ENCODE measurements at regions not wholly inside any gene's neighbourhood (a gene's known extent, or its start where the extent isn't known, plus 50 kb on each side); places are given as distances from the start of the nearest gene placed in this dataset.
"Not testable (repeated sequence)": the region's sequence is repeated elsewhere in the genome, so short reads cannot be mapped to it uniquely, and the experiment has no call there.

GRCh38 chr18:39589496-39589895, 2023.9 kb upstream of the CELF4 start:
- Histone ChIP-seq H3K27me3 (ENCODE audit: low read length) (no peaks in the 10 kb centered on the region), H3K9ac (ENCODE audit: low read length) (no peak overlapping the region), H3K4me2 (ENCODE audit: low read depth, low read length, poor library complexity, severe bottlenecking) (no peak overlapping the region), H3K9me2 (replicated peaks; ENCODE audit: insufficient read depth, low read length) (no peaks in the 10 kb centered on the region), H3K4me1 (ENCODE audit: low read length) (no peaks in the 10 kb centered on the region), H3K27ac (ENCODE audit: low read length) (no peak overlapping the region), H4K20me1 (ENCODE audit: insufficient read depth, low read depth, low read length) (no peaks in the 10 kb centered on the region), H3K36me3 (ENCODE audit: insufficient read depth, low read length) (no peaks in the 10 kb centered on the region), H3K79me2 (ENCODE audit: low read length) (no peaks in the 10 kb centered on the region), H2AFZ (ENCODE audit: low read length) (no peak overlapping the region), H3K4me3 (ENCODE audit: low read length) (no peak overlapping the region), H3K9me3 (ENCODE audit: low read length) (peaks cover 30% of the 10 kb centered on the region)
- no peak for DNase-seq

- Histone ChIP-seq H3K27me3 (ENCODE audit: low read length) (no peaks in the 10 kb centered on the region), H3K4me3 (ENCODE audit: low read length) (no peak overlapping the region), H3K79me2 (ENCODE audit: low read length) (no peaks in the 10 kb centered on the region), H3K4me1 (ENCODE audit: low read length) (no peaks in the 10 kb centered on the region), H4K20me1 (ENCODE audit: insufficient read depth, low read depth, low read length) (no peaks in the 10 kb centered on the region), H3K36me3 (ENCODE audit: insufficient read depth, low read length) (no peaks in the 10 kb centered on the region), H3K9ac (ENCODE audit: low read length) (no peak overlapping the region), H3K27ac (ENCODE audit: low read length) (no peak overlapping the region), H3K4me2 (ENCODE audit: low read depth, low read length, poor library complexity, severe bottlenecking) (no peak overlapping the region), H3K9me3 (ENCODE audit: low read length) (peaks cover 31% of the 10 kb centered on the region), H3K9me2 (replicated peaks; ENCODE audit: insufficient read depth, low read length) (no peaks in the 10 kb centered on the region), H2AFZ (ENCODE audit: low read length) (no peak overlapping the region)
- DNase-seq = no peak
These were observed 2022.0 kb upstream of the CELF4 start for GRCh38 chr18:39587586-39587985.

GRCh38 chr18:39586741-39587140, 2021.1 kb upstream of the CELF4 start:
- no peak for DNase-seq
- H3K4me2 ChIP-seq (ENCODE audit: low read depth, low read length, poor library complexity, severe bottlenecking) = no peak overlapping the region
- no peaks in the 10 kb centered on the region for H3K27me3 ChIP-seq (ENCODE audit: low read length)
- H3K79me2 ChIP-seq (ENCODE audit: low read length) = no peaks in the 10 kb centered on the region
- no peak overlapping the region for H3K27ac ChIP-seq (ENCODE audit: low read length)
- H3K9me2 ChIP-seq (replicated peaks; ENCODE audit: insufficient read depth, low read length) = no peaks in the 10 kb centered on the region
- no peak overlapping the region for H3K9ac ChIP-seq (ENCODE audit: low read length)
- H3K36me3 ChIP-seq (ENCODE audit: insufficient read depth, low read length) = no peaks in the 10 kb centered on the region
- H3K9me3 ChIP-seq (ENCODE audit: low read length) = peaks cover 36% of the 10 kb centered on the region
- no peak overlapping the region for H3K4me3 ChIP-seq (ENCODE audit: low read length)
- H2AFZ ChIP-seq (ENCODE audit: low read length) = no peak overlapping the region
- H3K4me1 ChIP-seq (ENCODE audit: low read length) = no peaks in the 10 kb centered on the region
- H4K20me1 ChIP-seq (ENCODE audit: insufficient read depth, low read depth, low read length) = no peaks in the 10 kb centered on the region

GRCh38 chr18:39574897-39575296, 2009.3 kb upstream of the CELF4 start:
- DNase-seq = no peak
- no peaks in the 10 kb centered on the region for H3K27me3 ChIP-seq (ENCODE audit: low read length)

GRCh38 chr18:39571511-39571910, 2005.9 kb upstream of the CELF4 start:
- no peak overlapping the region for H3K4me3 ChIP-seq (ENCODE audit: low read length)
- no peak overlapping the region for H3K27ac ChIP-seq (ENCODE audit: low read length)
- H3K36me3 ChIP-seq (ENCODE audit: insufficient read depth, low read length) = no peaks in the 10 kb centered on the region
- peak; percentile 63 for DNase-seq
- H3K9me2 ChIP-seq (replicated peaks; ENCODE audit: insufficient read depth, low read length) = no peaks in the 10 kb centered on the region
- H2AFZ ChIP-seq (ENCODE audit: low read length) = no peak overlapping the region
- H3K27me3 ChIP-seq (ENCODE audit: low read length) = no peaks in the 10 kb centered on the region
- no peaks in the 10 kb centered on the region for H3K79me2 ChIP-seq (ENCODE audit: low read length)
- H4K20me1 ChIP-seq (ENCODE audit: insufficient read depth, low read depth, low read length) = no peaks in the 10 kb centered on the region
- no peak overlapping the region for H3K9ac ChIP-seq (ENCODE audit: low read length)
- H3K9me3 ChIP-seq (ENCODE audit: low read length) = peaks cover 21% of the 10 kb centered on the region
- H3K4me2 ChIP-seq (ENCODE audit: low read depth, low read length, poor library complexity, severe bottlenecking) = no peak overlapping the region
- no peaks in the 10 kb centered on the region for H3K4me1 ChIP-seq (ENCODE audit: low read length)

More at GRCh38 chr18:39574897-39575296, 2009.3 kb upstream of the CELF4 start:
- Histone ChIP-seq H3K27ac (ENCODE audit: low read length) (no peak overlapping the region), H3K4me3 (ENCODE audit: low read length) (no peak overlapping the region), H4K20me1 (ENCODE audit: insufficient read depth, low read depth, low read length) (no peaks in the 10 kb centered on the region), H3K9me2 (replicated peaks; ENCODE audit: insufficient read depth, low read length) (no peaks in the 10 kb centered on the region), H3K36me3 (ENCODE audit: insufficient read depth, low read length) (no peaks in the 10 kb centered on the region), H3K9me3 (ENCODE audit: low read length) (peaks cover 35% of the 10 kb centered on the region), H3K79me2 (ENCODE audit: low read length) (no peaks in the 10 kb centered on the region), H3K4me1 (ENCODE audit: low read length) (no peaks in the 10 kb centered on the region), H2AFZ (ENCODE audit: low read length) (no peak overlapping the region), H3K9ac (ENCODE audit: low read length) (no peak overlapping the region), H3K4me2 (ENCODE audit: low read depth, low read length, poor library complexity, severe bottlenecking) (no peak overlapping the region)

- not testable (repeated sequence) for DNase-seq; H3K4me2 ChIP-seq (ENCODE audit: low read depth, low read length, poor library complexity, severe bottlenecking); H3K27ac ChIP-seq (ENCODE audit: low read length); H2AFZ ChIP-seq (ENCODE audit: low read length); H3K27me3 ChIP-seq (ENCODE audit: low read length); H3K4me3 ChIP-seq (ENCODE audit: low read length); H3K9me2 ChIP-seq (replicated peaks; ENCODE audit: insufficient read depth, low read length); H4K20me1 ChIP-seq (ENCODE audit: insufficient read depth, low read depth, low read length); H3K4me1 ChIP-seq (ENCODE audit: low read length); H3K9ac ChIP-seq (ENCODE audit: low read length); H3K36me3 ChIP-seq (ENCODE audit: insufficient read depth, low read length); H3K79me2 ChIP-seq (ENCODE audit: low read length)
- H3K9me3 ChIP-seq (ENCODE audit: low read length) = peaks cover 22% of the 10 kb centered on the region
These were observed 2000.1 kb upstream of the CELF4 start for GRCh38 chr18:39565551-39566230.

- Histone ChIP-seq H3K9me2 (replicated peaks; ENCODE audit: insufficient read depth, low read length) (no peaks in the 10 kb centered on the region), H3K36me3 (ENCODE audit: insufficient read depth, low read length) (no peaks in the 10 kb centered on the region), H3K4me2 (ENCODE audit: low read depth, low read length, poor library complexity, severe bottlenecking) (no peak overlapping the region), H3K4me3 (ENCODE audit: low read length) (no peak overlapping the region), H3K4me1 (ENCODE audit: low read length) (no peaks in the 10 kb centered on the region), H3K9me3 (ENCODE audit: low read length) (peaks cover 22% of the 10 kb centered on the region), H4K20me1 (ENCODE audit: insufficient read depth, low read depth, low read length) (no peaks in the 10 kb centered on the region), H2AFZ (ENCODE audit: low read length) (no peak overlapping the region), H3K9ac (ENCODE audit: low read length) (no peak overlapping the region), H3K27ac (ENCODE audit: low read length) (no peak overlapping the region), H3K79me2 (ENCODE audit: low read length) (no peaks in the 10 kb centered on the region), H3K27me3 (ENCODE audit: low read length) (no peaks in the 10 kb centered on the region)
- DNase-seq = no peak
These were observed 1999.1 kb upstream of the CELF4 start for GRCh38 chr18:39564716-39565115.

GRCh38 chr18:39561126-39561525, 1995.5 kb upstream of the CELF4 start:
- H3K9me3 ChIP-seq (ENCODE audit: low read length) = peaks cover 22% of the 10 kb centered on the region
- H3K27me3 ChIP-seq (ENCODE audit: low read length) = no peaks in the 10 kb centered on the region
- H2AFZ ChIP-seq (ENCODE audit: low read length) = no peak overlapping the region
- no peak overlapping the region for H3K9ac ChIP-seq (ENCODE audit: low read length)
- no peaks in the 10 kb centered on the region for H3K36me3 ChIP-seq (ENCODE audit: insufficient read depth, low read length)
- no peaks in the 10 kb centered on the region for H3K9me2 ChIP-seq (replicated peaks; ENCODE audit: insufficient read depth, low read length)
- H4K20me1 ChIP-seq (ENCODE audit: insufficient read depth, low read depth, low read length) = no peaks in the 10 kb centered on the region
- no peaks in the 10 kb centered on the region for H3K4me1 ChIP-seq (ENCODE audit: low read length)
- no peak overlapping the region for H3K4me3 ChIP-seq (ENCODE audit: low read length)
- H3K79me2 ChIP-seq (ENCODE audit: low read length) = no peaks in the 10 kb centered on the region
- DNase-seq = no peak
- H3K4me2 ChIP-seq (ENCODE audit: low read depth, low read length, poor library complexity, severe bottlenecking) = no peak overlapping the region
- H3K27ac ChIP-seq (ENCODE audit: low read length) = no peak overlapping the region

All from Karpas-422 (cell line).